Trophoblast cell (in vitro differentiated cells and primary cell): ENCODE measurements at regions not wholly inside any gene's neighbourhood (a gene's known extent, or its start where the extent isn't known, plus 50 kb on each side); places are given as distances from the start of the nearest gene placed in this dataset.

ENCODE experiments used
- DNase-seq, 2 donors: peaks; one replicate each; pipeline ENCODE4 v3.0.0-alpha.2; 2016
- H2AFZ ChIP-seq: 2 replicates; pipeline ENCODE4 v1.6.1; 2013; ENCODE audit warnings: low read length, moderate library complexity, mild to moderate bottlenecking; ENCODE audit not compliant: insufficient read depth, poor library complexity
- H2AK5ac ChIP-seq: 2 replicates; pipeline ENCODE4 v1.6.1; 2013; ENCODE audit warnings: mild to moderate bottlenecking, low read length
- H2BK120ac ChIP-seq: 2 replicates; pipeline ENCODE4 v1.6.1; 2013; ENCODE audit warnings: low read length, mild to moderate bottlenecking, moderate library complexity; ENCODE audit not compliant: insufficient read depth, poor library complexity
- H2BK12ac ChIP-seq: 2 replicates; pipeline ENCODE4 v1.6.1; 2013; ENCODE audit warnings: mild to moderate bottlenecking, low read length, moderate library complexity
- H2BK5ac ChIP-seq: 2 replicates; pipeline ENCODE4 v1.6.1; 2013; ENCODE audit warnings: low read length, low read depth, moderate library complexity, mild to moderate bottlenecking; ENCODE audit not compliant: poor library complexity
- H3K14ac ChIP-seq: 2 replicates; pipeline ENCODE4 v1.6.1; 2013; ENCODE audit warnings: mild to moderate bottlenecking, low read length
- H3K18ac ChIP-seq: 2 replicates; pipeline ENCODE4 v1.6.1; 2013; ENCODE audit warnings: mild to moderate bottlenecking, low read length
- H3K23ac ChIP-seq: 2 replicates; pipeline ENCODE4 v1.6.1; 2013; ENCODE audit warnings: low read length
- H3K27ac ChIP-seq: 2 replicates; pipeline ENCODE4 v1.5.1; 2013; ENCODE audit warnings: low read depth, mild to moderate bottlenecking, inconsistent platforms, low read length, moderate library complexity
- H3K27me3 ChIP-seq: 2 replicates; pipeline ENCODE4 v1.6.1; 2013; ENCODE audit warnings: inconsistent platforms, mild to moderate bottlenecking, low read length, moderate library complexity; ENCODE audit not compliant: insufficient read depth
- H3K36me3 ChIP-seq, 2 experiments: 1 replicate in 1 of 2; 2 replicates in 1 of 2; pipeline ENCODE4 v1.6.1; 2013; ENCODE audit warnings: low read length in 2 of 2, mild to moderate bottlenecking in 2 of 2, moderate library complexity in 1 of 2; ENCODE audit not compliant: insufficient read depth in 2 of 2, control insufficient read depth in 1 of 2
- H3K4ac ChIP-seq: 2 replicates; pipeline ENCODE4 v1.6.1; 2013; ENCODE audit warnings: low read depth, mild to moderate bottlenecking, low read length, moderate library complexity
- H3K4me1 ChIP-seq, 2 experiments: 1 replicate in 1 of 2; 2 replicates in 1 of 2; pipeline ENCODE4 v1.6.1; 2013; ENCODE audit warnings: low read length in 2 of 2, mild to moderate bottlenecking in 2 of 2, moderate library complexity in 1 of 2; ENCODE audit not compliant: insufficient read depth in 2 of 2, control insufficient read depth in 1 of 2
- H3K4me2 ChIP-seq: 2 replicates; pipeline ENCODE4 v1.6.1; 2013; ENCODE audit warnings: inconsistent platforms, mild to moderate bottlenecking, low read length, moderate library complexity
- H3K4me3 ChIP-seq: 2 replicates; pipeline ENCODE4 v1.5.1; 2013; ENCODE audit warnings: mild to moderate bottlenecking, low read depth, low read length, inconsistent platforms
- H3K79me1 ChIP-seq: one replicate; pipeline ENCODE4 v1.6.1; 2013; ENCODE audit warnings: low read length
- H3K79me2 ChIP-seq: 2 replicates; pipeline ENCODE4 v1.6.1; 2013; ENCODE audit warnings: low read length, mild to moderate bottlenecking; ENCODE audit not compliant: control insufficient read depth, insufficient read depth, poor library complexity
- H3K9ac ChIP-seq: 2 replicates; pipeline ENCODE4 v1.6.1; 2013; ENCODE audit warnings: mild to moderate bottlenecking, low read length
- H3K9me3 ChIP-seq: 2 replicates; pipeline ENCODE4 v1.6.1; 2013; ENCODE audit warnings: low read depth, mild to moderate bottlenecking, control low read depth, inconsistent platforms, low read length; ENCODE audit not compliant: insufficient read depth
- H4K12ac ChIP-seq: 2 replicates; pipeline ENCODE4 v1.6.1; 2013; ENCODE audit warnings: low read depth, mild to moderate bottlenecking, low read length, moderate library complexity
- H4K8ac ChIP-seq: 2 replicates; pipeline ENCODE4 v1.6.1; 2013; ENCODE audit warnings: low read depth, mild to moderate bottlenecking, low read length, moderate library complexity
- H4K91ac ChIP-seq: one replicate; pipeline ENCODE4 v1.6.1; 2013; ENCODE audit warnings: low read depth, mild to moderate bottlenecking, low read length, moderate library complexity
- WGBS: extraction: QIAGEN DNeasy Blood & Tissue Kit; methylation state at CpG from one replicate; pipeline ENCODE4 v1.1.7; 2013; ENCODE audit warnings: missing lambda C conversion rate; ENCODE audit not compliant: insufficient read length, insufficient coverage; ENCODE audit errors: extremely low coverage; 5-methylcytosine and 5-hydroxymethylcytosine counted together

- no peak overlapping the region for H3K27ac ChIP-seq
- no peaks in the 10 kb centered on the region for H3K9me3 ChIP-seq
- H3K4me2 ChIP-seq = no peak overlapping the region
- H3K36me3 ChIP-seq = peaks cover 6 to 9% of the 10 kb centered on the region in 2 experiments
- no peak overlapping the region for H3K18ac ChIP-seq
- H2BK12ac ChIP-seq = no peak overlapping the region
- no peak overlapping the region for H3K4ac ChIP-seq
- no peak overlapping the region for H3K23ac ChIP-seq
- no peak for DNase-seq
- H3K14ac ChIP-seq = no peak overlapping the region
- no peaks in the 10 kb centered on the region for H3K27me3 ChIP-seq
- no peaks in the 10 kb centered on the region for H3K79me1 ChIP-seq
- H3K4me1 ChIP-seq = peaks cover 4 to 5% of the 10 kb centered on the region in 2 experiments
- no peak overlapping the region for H2BK120ac ChIP-seq
- H2AK5ac ChIP-seq = no peak overlapping the region
- H3K4me3 ChIP-seq = no peak overlapping the region
- peaks cover 4% of the 10 kb centered on the region for H3K79me2 ChIP-seq
- H2AFZ ChIP-seq = no peak overlapping the region
- no peak overlapping the region for H2BK5ac ChIP-seq
- no peak overlapping the region for H4K91ac ChIP-seq
- H4K12ac ChIP-seq = no peak overlapping the region
- no CpG with 5 or more reads among the region's 1 CpG for WGBS
- H3K9ac ChIP-seq = no peak overlapping the region
- H4K8ac ChIP-seq = no peak overlapping the region
Measured at GRCh38 chr3:72379500-72380187, 468.6 kb downstream of the SHQ1 start.

- H2AK5ac ChIP-seq = no peak overlapping the region
- H3K4me1 ChIP-seq = peaks cover 3 to 4% of the 10 kb centered on the region in 2 experiments
- no peak overlapping the region for H3K14ac ChIP-seq
- H3K79me1 ChIP-seq = no peaks in the 10 kb centered on the region
- no peak overlapping the region for H3K9ac ChIP-seq
- H3K4me2 ChIP-seq = no peak overlapping the region
- peak in 1 of 2 donors; percentile 53 for DNase-seq
- H4K12ac ChIP-seq = no peak overlapping the region
- no peak overlapping the region for H3K4ac ChIP-seq
- H4K8ac ChIP-seq = no peak overlapping the region
- no peak overlapping the region for H3K4me3 ChIP-seq
- H2BK5ac ChIP-seq = no peak overlapping the region
- H3K27me3 ChIP-seq = no peaks in the 10 kb centered on the region
- H2AFZ ChIP-seq = no peak overlapping the region
- no peak overlapping the region for H4K91ac ChIP-seq
- H3K18ac ChIP-seq = no peak overlapping the region
- no peak overlapping the region for H2BK120ac ChIP-seq
- no peak overlapping the region for H3K23ac ChIP-seq
- H3K36me3 ChIP-seq = peaks cover 6 to 9% of the 10 kb centered on the region in 2 experiments
- no peak overlapping the region for H2BK12ac ChIP-seq
- WGBS = no CpG with 5 or more reads among the region's 10 CpGs
- peaks cover 2% of the 10 kb centered on the region for H3K79me2 ChIP-seq
- no peak overlapping the region for H3K27ac ChIP-seq
- no peaks in the 10 kb centered on the region for H3K9me3 ChIP-seq
Measured at GRCh38 chr3:72378287-72378686, 470.0 kb downstream of the SHQ1 start.

GRCh38 chr3:72376956-72377710, 471.1 kb downstream of the SHQ1 start:
- H3K4me3 ChIP-seq = no peak overlapping the region
- peaks cover 4 to 7% of the 10 kb centered on the region in 2 experiments for H3K4me1 ChIP-seq
- no peaks in the 10 kb centered on the region for H3K27me3 ChIP-seq
- H2BK120ac ChIP-seq = no peak overlapping the region
- H3K9ac ChIP-seq = no peak overlapping the region
- H3K4ac ChIP-seq = no peak overlapping the region
- no peak overlapping the region for H3K23ac ChIP-seq
- no peak overlapping the region for H4K8ac ChIP-seq
- H3K9me3 ChIP-seq = no peaks in the 10 kb centered on the region
- peaks cover 6 to 9% of the 10 kb centered on the region in 2 experiments for H3K36me3 ChIP-seq
- peak; percentile 36 to 85 for DNase-seq
- no peak overlapping the region for H3K18ac ChIP-seq
- H3K79me1 ChIP-seq = no peaks in the 10 kb centered on the region
- H3K14ac ChIP-seq = no peak overlapping the region
- WGBS = no CpG with 5 or more reads among the region's 9 CpGs
- H2BK5ac ChIP-seq = no peak overlapping the region
- H4K91ac ChIP-seq = no peak overlapping the region
- no peak overlapping the region for H3K4me2 ChIP-seq
- no peak overlapping the region for H2BK12ac ChIP-seq
- no peaks in the 10 kb centered on the region for H3K79me2 ChIP-seq
- H2AK5ac ChIP-seq = no peak overlapping the region
- H2AFZ ChIP-seq = no peak overlapping the region
- H4K12ac ChIP-seq = no peak overlapping the region
- no peak overlapping the region for H3K27ac ChIP-seq

GRCh38 chr3:72375237-72376076, 472.8 kb downstream of the SHQ1 start:
- H3K18ac ChIP-seq = no peak overlapping the region
- WGBS = no CpG with 5 or more reads among the region's 10 CpGs

More at GRCh38 chr3:72375237-72376076, 472.8 kb downstream of the SHQ1 start:
- Histone ChIP-seq H4K8ac (no peak overlapping the region), H3K27me3 (no peaks in the 10 kb centered on the region), H3K9ac (no peak overlapping the region), H3K23ac (no peak overlapping the region), H3K14ac (no peak overlapping the region), H3K4me3 (no peak overlapping the region), H3K9me3 (no peaks in the 10 kb centered on the region), H2BK120ac (no peak overlapping the region), H2BK5ac (no peak overlapping the region), H2AK5ac (no peak overlapping the region), H4K12ac (no peak overlapping the region), H3K4ac (no peak overlapping the region), H4K91ac (no peak overlapping the region), H3K79me1 (no peaks in the 10 kb centered on the region), H3K4me2 (no peak overlapping the region), H3K4me1 (peaks cover 0 to 7% of the 10 kb centered on the region in 2 experiments), H3K79me2 (no peaks in the 10 kb centered on the region), H2BK12ac (no peak overlapping the region), H3K27ac (no peak overlapping the region), H3K36me3 (peaks cover 6 to 9% of the 10 kb centered on the region in 2 experiments), H2AFZ (no peak overlapping the region)
- no peak for DNase-seq
